GM12878 (cell line): ENCODE measurements at regions not wholly inside any gene's neighbourhood (a gene's known extent, or its start where the extent isn't known, plus 50 kb on each side); places are given as distances from the start of the nearest gene placed in this dataset.

Source experiments
- ATAC-seq: fragments of 200-7000 bp; cut with Tn5 transposase; 3 replicates; pipeline ENCODE4 v1.9.1; 2020; ENCODE audit warnings: mild to moderate bottlenecking, moderate library complexity
- BruUV-seq: library from RNA; stranded (reverse); fragments of 400-500 nt; replicated peaks from 2 replicates; lab custom pipeline; 2021; lab: Mats Ljungman, UMichigan
- CTCF ChIA-PET: fragments of 300-600 bp; sonication (Branson Sonifier 250); formaldehyde crosslinking; extraction: SDS; loops from one replicate; lab custom pipeline; 2021; ENCODE audit warnings: inconsistent platforms; lab: Yijun Ruan, JAX
- POLR2A ChIA-PET: fragments of 350-600 bp; formaldehyde crosslinking; extraction: SDS; loops from one replicate; lab custom pipeline; 2021; ENCODE audit warnings: inconsistent platforms; lab: Charles Lee
- RAD21 ChIA-PET: fragments of 300-600 bp; sonication (Branson Sonifier 250); formaldehyde crosslinking; loops from one replicate; lab custom pipeline; 2023; ENCODE audit warnings: antibody characterized with exemption; ENCODE audit not compliant: unreplicated experiment; lab: Charles Lee
- SMC1A ChIA-PET: fragments of 300-600 bp; sonication (Branson Sonifier 250); formaldehyde crosslinking; loops from one replicate; lab custom pipeline; 2023; ENCODE audit not compliant: unreplicated experiment, uncharacterized antibody; lab: Charles Lee
- DNase-seq: peaks from one replicate; pipeline ENCODE4 v3.0.0-alpha.2; 2011; ENCODE audit warnings: low read depth, low spot score
- FAIRE-seq: peaks from 3 replicates; lab custom pipeline; 2011; peaks lifted over from hg19 to GRCh38; lab: Jason Lieb, UNC
- H2AFZ ChIP-seq: 2 replicates; pipeline ENCODE4 v1.6.0; 2011; ENCODE audit warnings: low read depth, low read length, control low read depth; ENCODE audit not compliant: control insufficient read depth
- H3K27ac ChIP-seq: 2 replicates; pipeline ENCODE4 v1.5.1; 2011; ENCODE audit warnings: control low read depth; ENCODE audit not compliant: control insufficient read depth, insufficient read depth
- H3K27me3 ChIP-seq, 2 experiments: replicated peaks in 1 of 2; 2 replicates each; pipeline versions ENCODE4 v1.6.0 to v1.6.1; 2011; ENCODE audit warnings: low read length in 1 of 2; ENCODE audit not compliant: control insufficient read depth in 2 of 2, insufficient read depth in 2 of 2
- H3K36me3 ChIP-seq, 2 experiments: 2 replicates each; pipeline ENCODE4 v1.5.1; 2011; ENCODE audit warnings: low read length in 1 of 2; ENCODE audit not compliant: control insufficient read depth in 2 of 2, insufficient read depth in 2 of 2
- H3K4me1 ChIP-seq: 2 replicates; pipeline ENCODE4 v1.6.1; 2011; ENCODE audit warnings: mild to moderate bottlenecking, low read length, moderate library complexity, mixed read lengths; ENCODE audit not compliant: control insufficient read depth, insufficient read depth
- H3K4me2 ChIP-seq: 2 replicates; pipeline ENCODE4 v1.6.0; 2011; ENCODE audit warnings: control low read depth; ENCODE audit not compliant: control insufficient read depth, insufficient read depth
- H3K4me3 ChIP-seq: fragments of 200-600 bp; sonication (generic); 2 replicates; pipeline ENCODE4 v1.5.1; 2016
- H3K79me2 ChIP-seq: 2 replicates; pipeline ENCODE4 v1.6.0; 2011; ENCODE audit warnings: low read length; ENCODE audit not compliant: control insufficient read depth, insufficient read depth
- H3K9ac ChIP-seq: 2 replicates; pipeline ENCODE4 v1.8.0; 2011; ENCODE audit warnings: low read length, control low read depth, mixed read lengths; ENCODE audit not compliant: control insufficient read depth, insufficient read depth
- H3K9me3 ChIP-seq: replicated peaks from 3 replicates; pipeline ENCODE4 v1.5.1; 2011; ENCODE audit warnings: mild to moderate bottlenecking, low read length; ENCODE audit not compliant: control insufficient read depth, insufficient read depth
- H4K20me1 ChIP-seq: 2 replicates; pipeline ENCODE4 v1.6.0; 2011; ENCODE audit not compliant: control insufficient read depth, insufficient read depth
- CBX5 ChIP-seq: sonication (generic); IDR thresholded peaks from 2 replicates; pipeline ENCODE4 v1.6.1; 2016; ENCODE audit warnings: low read depth, moderate library complexity, mild to moderate bottlenecking, inconsistent platforms
- GABPA ChIP-seq: IDR thresholded peaks from 2 replicates; pipeline ENCODE4 v1.6.1; 2014; ENCODE audit warnings: antibody characterized with exemption, low read depth, mild to moderate bottlenecking, inconsistent platforms
- IKZF2 ChIP-seq, 2 experiments: fragments of 450-650 bp; IDR thresholded peaks; 2 replicates each; pipeline ENCODE4 v1.6.1; 2017; ENCODE audit warnings: mild to moderate bottlenecking in 2 of 2, moderate library complexity in 2 of 2
- MYC ChIP-seq: IDR thresholded peaks from 2 replicates; pipeline ENCODE4 v1.6.1; 2011; ENCODE audit warnings: mild to moderate bottlenecking, low read length, moderate library complexity, inconsistent platforms; ENCODE audit not compliant: insufficient read depth, insufficient replicate concordance, insufficient read length, severe bottlenecking
- TCF12 ChIP-seq: IDR thresholded peaks from 2 replicates; pipeline ENCODE4 v1.6.1; 2011; ENCODE audit warnings: low read depth, mild to moderate bottlenecking, low read length
- WGBS: methylation state at CpG from one replicate; pipeline ENCODE4 v1.1.6; 2016; ENCODE audit warnings: low lambda C conversion rate; ENCODE audit not compliant: insufficient replicate concordance, insufficient coverage; ENCODE audit errors: missing lambda C conversion rate; 5-methylcytosine and 5-hydroxymethylcytosine counted together
- in situ Hi-C: fragments of 300-500 bp; cut with MboI; formaldehyde crosslinking; loops from 9 replicates; pipeline ENCODE4 v1.14.3; 2018; ENCODE audit warnings: mixed read lengths
- intact Hi-C: fragments of 100-400 bp; cut with micrococcal nuclease; formaldehyde crosslinking; loops from one replicate; pipeline ENCODE4 v1.14.2; 2022; ENCODE audit not compliant: unreplicated experiment
- TF ChIP-seq, protein P1 (sequence below): IDR thresholded peaks from 2 replicates; pipeline ENCODE4 v1.6.1; 2012; ENCODE audit warnings: low read depth, low read length, improper control_type of control experiment
- TF ChIP-seq, protein P2 (sequence below): fragments of 450-650 bp; IDR thresholded peaks from 2 replicates; pipeline ENCODE4 v1.6.1; 2017; ENCODE audit warnings: borderline replicate concordance
- TF ChIP-seq, protein P3 (sequence below): IDR thresholded peaks from 2 replicates; pipeline ENCODE4 v1.6.1; 2012; ENCODE audit warnings: low read depth, low read length, improper control_type of control experiment
- TF ChIP-seq, protein P4 (sequence below): IDR thresholded peaks from 2 replicates; pipeline ENCODE4 v1.6.1; 2012; ENCODE audit warnings: mild to moderate bottlenecking, low read depth, low read length
- TF ChIP-seq, protein P5 (sequence below): fragments of 450-650 bp; IDR thresholded peaks from 2 replicates; pipeline ENCODE4 v1.6.1; 2016; ENCODE audit warnings: mild to moderate bottlenecking

DNA sequence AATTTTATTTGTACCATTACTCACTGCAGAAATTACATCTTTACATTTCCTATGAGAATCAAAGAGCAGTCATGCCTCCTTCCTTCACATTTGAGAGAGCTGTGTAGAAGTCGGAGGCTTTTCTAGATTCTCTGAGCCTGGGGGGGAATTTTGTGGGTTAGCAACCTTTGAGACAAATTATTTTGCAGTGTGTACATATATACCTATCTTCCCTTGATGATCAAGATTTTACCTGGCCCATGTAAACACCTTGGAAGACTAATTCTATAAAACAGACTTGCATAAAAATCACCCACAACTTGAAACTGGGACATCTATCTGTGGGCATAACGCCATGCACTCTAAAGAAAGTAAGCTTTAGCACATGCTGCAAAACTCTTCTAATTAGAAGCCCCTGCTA, 491.5 kb upstream of the MDFIC2 start:
- no peak for FAIRE-seq
- intact Hi-C loops (no loop called here), in situ Hi-C loops (no loop called here)
- ChIA-PET RAD21 (no interaction called here), SMC1A (no interaction called here), CTCF (no interaction called here), POLR2A (no interaction called here)
- Histone ChIP-seq H3K9ac (no peak overlapping the region), H3K79me2 (no peaks in the 10 kb centered on the region), H3K27ac (no peak overlapping the region), H3K4me1 (no peaks in the 10 kb centered on the region), H4K20me1 (no peaks in the 10 kb centered on the region), H3K36me3 (no peaks in the 10 kb centered on the region), H3K4me2 (no peak overlapping the region), H3K27me3 (no peaks in the 10 kb centered on the region), H3K4me3 (no peak overlapping the region), H2AFZ (no peak overlapping the region), H3K9me3 (no peaks in the 10 kb centered on the region)
- no TSS peak for BruUV-seq
- 0% methylated on average over 2 of the region's 2 CpGs for WGBS
- TF ChIP-seq, protein P1, sequence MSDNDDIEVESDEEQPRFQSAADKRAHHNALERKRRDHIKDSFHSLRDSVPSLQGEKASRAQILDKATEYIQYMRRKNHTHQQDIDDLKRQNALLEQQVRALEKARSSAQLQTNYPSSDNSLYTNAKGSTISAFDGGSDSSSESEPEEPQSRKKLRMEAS: no peak
- TF ChIP-seq, protein P2, sequence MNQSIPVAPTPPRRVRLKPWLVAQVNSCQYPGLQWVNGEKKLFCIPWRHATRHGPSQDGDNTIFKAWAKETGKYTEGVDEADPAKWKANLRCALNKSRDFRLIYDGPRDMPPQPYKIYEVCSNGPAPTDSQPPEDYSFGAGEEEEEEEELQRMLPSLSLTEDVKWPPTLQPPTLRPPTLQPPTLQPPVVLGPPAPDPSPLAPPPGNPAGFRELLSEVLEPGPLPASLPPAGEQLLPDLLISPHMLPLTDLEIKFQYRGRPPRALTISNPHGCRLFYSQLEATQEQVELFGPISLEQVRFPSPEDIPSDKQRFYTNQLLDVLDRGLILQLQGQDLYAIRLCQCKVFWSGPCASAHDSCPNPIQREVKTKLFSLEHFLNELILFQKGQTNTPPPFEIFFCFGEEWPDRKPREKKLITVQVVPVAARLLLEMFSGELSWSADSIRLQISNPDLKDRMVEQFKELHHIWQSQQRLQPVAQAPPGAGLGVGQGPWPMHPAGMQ: no peak
- no peak for TF ChIP-seq CBX5
- TF ChIP-seq IKZF2 (IDR thresholded peaks at IDR 0.05): no peak
- TF ChIP-seq MYC: no peak
- TF ChIP-seq TCF12: no peak
- no peak for DNase-seq
- ATAC-seq: no peak

DNA sequence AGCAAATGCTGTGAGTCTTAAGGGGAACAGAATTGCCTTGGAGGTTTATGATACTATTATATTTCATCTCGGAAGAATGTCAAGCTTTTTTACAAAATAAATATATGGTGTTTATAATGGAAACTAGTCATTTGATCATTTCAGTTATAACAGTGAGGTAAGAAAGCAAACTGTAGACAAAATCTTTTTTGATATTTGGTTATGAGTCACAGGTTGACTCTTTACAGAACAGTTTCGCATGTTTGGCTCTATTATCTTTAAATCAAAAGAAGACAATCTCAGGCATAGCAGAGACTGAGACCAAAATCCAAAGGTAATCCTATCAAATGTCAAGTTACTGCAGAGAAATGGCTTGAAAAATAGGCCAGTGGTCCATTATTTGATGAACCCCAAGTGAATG, 490.9 kb upstream of the MDFIC2 start:
- ChIA-PET RAD21 (no interaction called here), SMC1A (no interaction called here), CTCF (no interaction called here), POLR2A (no interaction called here)
- TF ChIP-seq, protein P3, sequence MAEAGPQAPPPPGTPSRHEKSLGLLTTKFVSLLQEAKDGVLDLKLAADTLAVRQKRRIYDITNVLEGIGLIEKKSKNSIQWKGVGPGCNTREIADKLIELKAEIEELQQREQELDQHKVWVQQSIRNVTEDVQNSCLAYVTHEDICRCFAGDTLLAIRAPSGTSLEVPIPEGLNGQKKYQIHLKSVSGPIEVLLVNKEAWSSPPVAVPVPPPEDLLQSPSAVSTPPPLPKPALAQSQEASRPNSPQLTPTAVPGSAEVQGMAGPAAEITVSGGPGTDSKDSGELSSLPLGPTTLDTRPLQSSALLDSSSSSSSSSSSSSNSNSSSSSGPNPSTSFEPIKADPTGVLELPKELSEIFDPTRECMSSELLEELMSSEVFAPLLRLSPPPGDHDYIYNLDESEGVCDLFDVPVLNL: no peak
- TF ChIP-seq, protein P4, sequence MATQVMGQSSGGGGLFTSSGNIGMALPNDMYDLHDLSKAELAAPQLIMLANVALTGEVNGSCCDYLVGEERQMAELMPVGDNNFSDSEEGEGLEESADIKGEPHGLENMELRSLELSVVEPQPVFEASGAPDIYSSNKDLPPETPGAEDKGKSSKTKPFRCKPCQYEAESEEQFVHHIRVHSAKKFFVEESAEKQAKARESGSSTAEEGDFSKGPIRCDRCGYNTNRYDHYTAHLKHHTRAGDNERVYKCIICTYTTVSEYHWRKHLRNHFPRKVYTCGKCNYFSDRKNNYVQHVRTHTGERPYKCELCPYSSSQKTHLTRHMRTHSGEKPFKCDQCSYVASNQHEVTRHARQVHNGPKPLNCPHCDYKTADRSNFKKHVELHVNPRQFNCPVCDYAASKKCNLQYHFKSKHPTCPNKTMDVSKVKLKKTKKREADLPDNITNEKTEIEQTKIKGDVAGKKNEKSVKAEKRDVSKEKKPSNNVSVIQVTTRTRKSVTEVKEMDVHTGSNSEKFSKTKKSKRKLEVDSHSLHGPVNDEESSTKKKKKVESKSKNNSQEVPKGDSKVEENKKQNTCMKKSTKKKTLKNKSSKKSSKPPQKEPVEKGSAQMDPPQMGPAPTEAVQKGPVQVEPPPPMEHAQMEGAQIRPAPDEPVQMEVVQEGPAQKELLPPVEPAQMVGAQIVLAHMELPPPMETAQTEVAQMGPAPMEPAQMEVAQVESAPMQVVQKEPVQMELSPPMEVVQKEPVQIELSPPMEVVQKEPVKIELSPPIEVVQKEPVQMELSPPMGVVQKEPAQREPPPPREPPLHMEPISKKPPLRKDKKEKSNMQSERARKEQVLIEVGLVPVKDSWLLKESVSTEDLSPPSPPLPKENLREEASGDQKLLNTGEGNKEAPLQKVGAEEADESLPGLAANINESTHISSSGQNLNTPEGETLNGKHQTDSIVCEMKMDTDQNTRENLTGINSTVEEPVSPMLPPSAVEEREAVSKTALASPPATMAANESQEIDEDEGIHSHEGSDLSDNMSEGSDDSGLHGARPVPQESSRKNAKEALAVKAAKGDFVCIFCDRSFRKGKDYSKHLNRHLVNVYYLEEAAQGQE: no peak
- TF ChIP-seq GABPA: no peak
- TF ChIP-seq, protein P5, sequence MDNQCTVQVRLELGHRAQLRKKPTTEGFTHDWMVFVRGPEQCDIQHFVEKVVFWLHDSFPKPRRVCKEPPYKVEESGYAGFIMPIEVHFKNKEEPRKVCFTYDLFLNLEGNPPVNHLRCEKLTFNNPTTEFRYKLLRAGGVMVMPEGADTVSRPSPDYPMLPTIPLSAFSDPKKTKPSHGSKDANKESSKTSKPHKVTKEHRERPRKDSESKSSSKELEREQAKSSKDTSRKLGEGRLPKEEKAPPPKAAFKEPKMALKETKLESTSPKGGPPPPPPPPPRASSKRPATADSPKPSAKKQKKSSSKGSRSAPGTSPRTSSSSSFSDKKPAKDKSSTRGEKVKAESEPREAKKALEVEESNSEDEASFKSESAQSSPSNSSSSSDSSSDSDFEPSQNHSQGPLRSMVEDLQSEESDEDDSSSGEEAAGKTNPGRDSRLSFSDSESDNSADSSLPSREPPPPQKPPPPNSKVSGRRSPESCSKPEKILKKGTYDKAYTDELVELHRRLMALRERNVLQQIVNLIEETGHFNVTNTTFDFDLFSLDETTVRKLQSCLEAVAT: no peak
- Histone ChIP-seq H3K9me3 (no peaks in the 10 kb centered on the region), H3K4me1 (no peaks in the 10 kb centered on the region), H4K20me1 (no peaks in the 10 kb centered on the region), H3K27ac (no peak overlapping the region), H3K4me2 (no peak overlapping the region), H2AFZ (no peak overlapping the region), H3K36me3 (no peaks in the 10 kb centered on the region), H3K27me3 (no peaks in the 10 kb centered on the region), H3K9ac (no peak overlapping the region), H3K4me3 (no peak overlapping the region), H3K79me2 (no peaks in the 10 kb centered on the region)
- ATAC-seq (no peak), FAIRE-seq (no peak), DNase-seq (no peak)
- WGBS: 3% methylated on average over 2 of the region's 2 CpGs
- in situ Hi-C loops (no loop called here), intact Hi-C loops (no loop called here)
- BruUV-seq: no TSS peak
